ENCODE measurements at regions not wholly inside any gene's neighbourhood (a gene's known extent, or its start where the extent isn't known, plus 50 kb on each side); places are given as distances from the start of the nearest gene placed in this dataset.

GRCh38 chr3:72630327-72630968, 217.8 kb downstream of the SHQ1 start:
- H4K20me1 ChIP-seq (ENCODE audit: insufficient read depth, low read length), result no peaks in the 10 kb centered on the region
- H3K79me2 ChIP-seq (ENCODE audit: low read length), result no peaks in the 10 kb centered on the region
- H3K27ac ChIP-seq (ENCODE audit: low read length), result no peak overlapping the region
- no peak for DNase-seq
- H3K27me3 ChIP-seq (replicated peaks; ENCODE audit: insufficient read depth, low read length), result no peaks in the 10 kb centered on the region
- TF ChIP-seq EZH2phosphoT487 (IDR thresholded peaks at IDR 0.05; ENCODE audit: low read length), result no peak
- TF ChIP-seq EZH2 (optimal IDR thresholded peaks at IDR 0.05; ENCODE audit: low read depth, low read length), result no peak
- no peak for TF ChIP-seq CTCF (IDR thresholded peaks at IDR 0.05; ENCODE audit: low read length)
- H3K4me3 ChIP-seq (ENCODE audit: low read length), result no peak overlapping the region
- H3K9ac ChIP-seq (ENCODE audit: low read length), result no peak overlapping the region
- no peak overlapping the region for H2AFZ ChIP-seq (ENCODE audit: low read length)
- no peak overlapping the region for H3K4me2 ChIP-seq (ENCODE audit: low read depth, low read length)
- no peaks in the 10 kb centered on the region for H3K9me2 ChIP-seq (replicated peaks; ENCODE audit: insufficient read depth, low read length)
- H3K4me1 ChIP-seq (ENCODE audit: low read length), result no peaks in the 10 kb centered on the region
- H3F3A ChIP-seq (ENCODE audit: insufficient read depth, low read length), result no peaks in the 10 kb centered on the region
- no peaks in the 10 kb centered on the region for H3K36me3 ChIP-seq (replicated peaks; ENCODE audit: insufficient read depth, low read length)
- no peaks in the 10 kb centered on the region for H3K9me3 ChIP-seq (replicated peaks; ENCODE audit: insufficient read depth, low read length)

- no peak overlapping the region for H3K4me3 ChIP-seq (ENCODE audit: low read length)
Measured at GRCh38 chr3:72629191-72629631, 219.0 kb downstream of the SHQ1 start.

GRCh38 chr3:72628065-72628464, 220.2 kb downstream of the SHQ1 start:
- Histone ChIP-seq H3K9ac (ENCODE audit: low read length) (no peak overlapping the region), H3K9me2 (replicated peaks; ENCODE audit: insufficient read depth, low read length) (no peaks in the 10 kb centered on the region), H3K36me3 (replicated peaks; ENCODE audit: insufficient read depth, low read length) (no peaks in the 10 kb centered on the region), H3K9me3 (replicated peaks; ENCODE audit: insufficient read depth, low read length) (no peaks in the 10 kb centered on the region), H3K4me3 (ENCODE audit: low read length) (no peak overlapping the region), H3K27ac (ENCODE audit: low read length) (no peak overlapping the region), H3K4me2 (ENCODE audit: low read depth, low read length) (no peak overlapping the region), H3F3A (ENCODE audit: insufficient read depth, low read length) (no peaks in the 10 kb centered on the region), H3K4me1 (ENCODE audit: low read length) (no peaks in the 10 kb centered on the region), H4K20me1 (ENCODE audit: insufficient read depth, low read length) (no peaks in the 10 kb centered on the region), H3K27me3 (replicated peaks; ENCODE audit: insufficient read depth, low read length) (no peaks in the 10 kb centered on the region), H2AFZ (ENCODE audit: low read length) (no peak overlapping the region), H3K79me2 (ENCODE audit: low read length) (no peaks in the 10 kb centered on the region)
- TF ChIP-seq EZH2phosphoT487 (IDR thresholded peaks at IDR 0.05; ENCODE audit: low read length), result no peak
- TF ChIP-seq CTCF (IDR thresholded peaks at IDR 0.05; ENCODE audit: low read length), result no peak
- no peak for TF ChIP-seq EZH2 (optimal IDR thresholded peaks at IDR 0.05; ENCODE audit: low read depth, low read length)
- DNase-seq, result no peak

More at GRCh38 chr3:72629191-72629631, 219.0 kb downstream of the SHQ1 start:
- Histone ChIP-seq H3K9ac (ENCODE audit: low read length) (no peak overlapping the region), H3K4me1 (ENCODE audit: low read length) (no peaks in the 10 kb centered on the region), H3K79me2 (ENCODE audit: low read length) (no peaks in the 10 kb centered on the region), H3K36me3 (replicated peaks; ENCODE audit: insufficient read depth, low read length) (no peaks in the 10 kb centered on the region), H3K27me3 (replicated peaks; ENCODE audit: insufficient read depth, low read length) (no peaks in the 10 kb centered on the region), H3K9me2 (replicated peaks; ENCODE audit: insufficient read depth, low read length) (no peaks in the 10 kb centered on the region), H3K9me3 (replicated peaks; ENCODE audit: insufficient read depth, low read length) (no peaks in the 10 kb centered on the region), H3F3A (ENCODE audit: insufficient read depth, low read length) (no peaks in the 10 kb centered on the region), H3K27ac (ENCODE audit: low read length) (no peak overlapping the region), H4K20me1 (ENCODE audit: insufficient read depth, low read length) (no peaks in the 10 kb centered on the region), H2AFZ (ENCODE audit: low read length) (no peak overlapping the region), H3K4me2 (ENCODE audit: low read depth, low read length) (no peak overlapping the region)
- DNase-seq, result no peak
- no peak for TF ChIP-seq CTCF (IDR thresholded peaks at IDR 0.05; ENCODE audit: low read length)
- no peak for TF ChIP-seq EZH2phosphoT487 (IDR thresholded peaks at IDR 0.05; ENCODE audit: low read length)
- TF ChIP-seq EZH2 (optimal IDR thresholded peaks at IDR 0.05; ENCODE audit: low read depth, low read length), result no peak
